Stimulated activated CD8-positive, alpha-beta memory T cell treated with anti-CD3 and anti-CD28 coated beads, Interleukin-2, amount 100 ng/mL, for 1 hour (primary cell): ENCODE measurements at regions not wholly inside any gene's neighbourhood (a gene's known extent, or its start where the extent isn't known, plus 50 kb on each side); places are given as distances from the start of the nearest gene placed in this dataset.

Source experiments
- DNase-seq, 2 donors: peaks; one replicate each; pipeline ENCODE4 v3.0.0-alpha.2; 2020; ENCODE audit warnings: low read depth in 2 of 2

- DNase-seq: no peak
Observed at GRCh38 chr5:173741729-173742431, 125.4 kb upstream of the BOD1 start.

DNA sequence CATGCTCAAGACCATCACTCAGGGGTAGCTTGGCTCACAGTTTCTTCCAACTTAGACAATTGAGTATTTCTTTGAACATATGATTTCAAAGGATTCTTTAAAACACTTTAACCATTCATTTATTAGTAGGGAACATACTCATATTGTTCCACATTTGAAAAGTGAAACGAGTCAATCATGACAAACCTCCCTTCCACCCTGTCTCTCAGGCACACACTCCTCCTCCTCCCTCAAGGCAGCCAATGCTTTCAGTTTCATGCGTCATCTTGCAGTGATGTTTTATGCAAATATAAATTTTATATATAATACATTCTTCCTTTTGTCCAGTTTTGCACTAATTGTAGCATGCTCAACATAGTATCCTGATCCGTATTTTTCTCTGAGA is 126.0 kb upstream of the BOD1 start:
- no peak for DNase-seq

GRCh38 chr5:173743641-173744343 is 127.3 kb upstream of the BOD1 start:
- DNase-seq: no peak

- no peak for DNase-seq
Observed at GRCh38 chr5:173744551-173744950, 128.1 kb upstream of the BOD1 start.

GRCh38 chr5:173745123-173745522 is 128.7 kb upstream of the BOD1 start:
- no peak for DNase-seq

- DNase-seq: no peak
Observed at GRCh38 chr5:173745557-173745956, 129.1 kb upstream of the BOD1 start.

- DNase-seq: no peak
Observed at GRCh38 chr5:173746047-173746646, 129.7 kb upstream of the BOD1 start.

DNA sequence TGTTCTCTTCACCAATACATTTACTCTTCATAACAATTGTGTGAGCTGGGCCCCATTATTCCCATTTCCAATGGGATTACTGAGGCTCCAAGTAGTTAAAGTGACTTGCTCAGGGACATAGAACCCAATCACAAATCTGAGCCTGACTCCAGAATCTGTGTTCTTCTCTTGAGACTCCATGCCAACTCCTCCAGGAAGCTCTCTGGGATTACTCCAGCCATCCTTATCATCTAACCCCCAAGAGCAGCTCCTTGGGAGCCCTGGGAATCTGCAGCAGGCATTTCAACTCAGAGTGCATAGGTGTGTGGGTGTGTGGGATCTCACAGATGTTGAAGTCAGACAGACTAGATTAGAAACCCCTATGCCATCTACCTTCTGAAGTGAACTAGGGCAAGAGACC is 131.4 kb upstream of the BOD1 start:
- no peak for DNase-seq

DNA sequence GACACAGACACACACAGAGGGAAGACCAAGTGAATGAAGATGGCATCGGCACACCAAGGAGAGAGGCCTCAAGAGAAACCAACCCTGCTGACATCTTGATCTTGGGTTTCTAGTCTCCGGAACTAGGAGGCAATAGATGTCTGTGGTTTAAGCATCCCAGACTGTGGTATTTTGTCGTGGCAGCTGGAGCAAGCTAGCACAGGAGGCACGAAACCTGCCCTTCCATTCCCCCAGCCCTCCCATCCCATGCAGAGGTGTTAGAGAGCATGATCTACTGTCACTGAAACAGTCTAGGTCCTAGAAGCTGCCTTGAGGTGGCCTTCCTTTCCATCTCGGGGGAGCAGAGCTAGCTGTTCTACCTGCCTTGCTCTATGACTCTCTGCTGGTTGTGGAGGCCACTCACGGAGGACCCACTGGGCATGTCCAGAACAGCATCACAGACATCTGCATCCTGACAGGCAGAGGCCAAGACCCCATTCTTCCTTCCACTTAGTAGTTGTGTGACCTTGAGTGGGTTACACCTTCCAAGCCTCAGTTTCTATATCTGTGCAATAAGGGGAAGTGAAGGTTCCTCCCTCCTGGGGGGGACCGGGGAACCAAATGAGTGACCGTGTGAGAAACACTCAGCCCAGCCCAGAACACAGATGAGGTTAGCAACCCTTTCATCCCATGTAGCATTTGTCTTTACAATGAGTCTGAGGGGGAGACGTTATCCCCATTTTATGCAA is 134.3 kb upstream of the BOD1 start:
- no peak for DNase-seq

DNA sequence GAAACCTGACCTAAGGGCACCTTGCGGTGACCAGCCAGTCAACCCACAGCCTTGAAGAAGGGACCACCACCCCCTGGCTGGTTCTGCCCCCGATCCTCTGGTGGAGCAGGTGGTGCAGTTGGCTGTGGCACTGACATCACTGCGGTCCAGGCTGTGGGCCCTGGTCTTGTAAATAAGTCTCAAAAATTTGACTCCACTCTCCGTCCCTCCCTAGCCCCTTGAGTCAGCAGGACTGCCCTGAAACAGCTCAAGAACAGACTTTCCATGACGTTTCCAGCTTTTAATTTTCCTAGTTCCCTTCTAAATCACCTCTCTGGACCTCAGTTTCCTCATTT is 134.8 kb upstream of the BOD1 start:
- no peak for DNase-seq

DNA sequence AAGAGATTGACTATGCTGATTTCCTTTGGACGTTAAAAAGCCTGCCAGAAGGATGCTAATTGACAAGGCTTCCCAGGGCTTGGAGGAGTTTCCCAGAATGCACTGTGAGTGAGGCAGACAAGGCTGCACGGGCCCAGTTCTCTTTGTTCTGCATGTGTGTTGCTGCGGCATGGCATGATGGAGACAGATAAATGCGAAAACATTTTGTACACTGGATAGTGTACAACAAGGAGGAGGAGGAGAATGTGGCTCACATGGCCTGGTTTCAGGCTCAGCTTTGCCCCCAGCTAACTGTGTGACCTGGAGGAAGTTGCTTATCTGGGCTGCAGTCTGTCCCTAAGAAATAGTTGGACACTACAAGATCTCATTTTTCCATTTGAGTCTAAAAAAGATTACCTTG is 135.5 kb upstream of the CPEB4 start:
- DNase-seq: no peak

GRCh38 chr5:173753307-173754168 is 134.6 kb upstream of the CPEB4 start:
- no peak for DNase-seq

GRCh38 chr5:173755319-173755718 is 132.8 kb upstream of the CPEB4 start:
- DNase-seq: no peak

DNA sequence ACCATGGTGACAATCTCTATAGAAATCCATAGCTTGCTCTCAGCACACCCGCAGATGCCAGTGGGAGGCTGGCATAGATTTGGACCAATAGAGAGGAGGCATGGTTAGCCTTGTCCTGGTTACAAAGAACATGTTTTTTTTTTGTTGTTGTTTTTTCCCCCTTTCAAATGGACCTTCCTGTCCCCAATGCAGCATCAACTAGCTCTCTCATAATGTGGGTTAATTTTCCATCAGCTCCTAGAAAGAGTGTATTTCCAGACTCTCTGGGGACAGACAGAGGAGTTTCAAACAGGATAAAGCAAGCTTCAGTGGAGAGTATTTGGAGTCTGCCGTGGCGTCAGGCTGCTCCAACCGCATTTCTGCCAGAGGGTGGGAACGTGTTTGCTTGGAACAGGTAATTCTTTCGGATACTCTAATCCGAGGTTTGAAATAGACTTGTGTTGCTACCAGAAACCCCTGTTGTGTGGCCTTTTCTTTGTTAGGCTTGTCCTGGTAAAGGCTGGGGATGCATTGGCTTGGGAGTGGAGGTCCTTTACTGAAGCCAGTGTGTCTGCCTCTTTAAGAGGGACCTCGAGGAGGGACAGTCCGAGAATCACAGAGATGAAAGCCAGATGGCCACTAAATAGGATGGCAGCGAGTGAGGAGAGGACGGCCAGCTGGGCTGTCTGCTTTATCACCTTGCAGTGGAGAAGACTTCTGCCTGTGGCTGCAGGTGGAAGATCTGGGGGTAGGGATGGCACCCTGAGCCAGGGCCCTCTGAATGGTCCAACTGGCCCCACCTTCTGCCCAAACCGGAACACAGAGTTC is 130.5 kb upstream of the CPEB4 start:
- DNase-seq: no peak

DNA sequence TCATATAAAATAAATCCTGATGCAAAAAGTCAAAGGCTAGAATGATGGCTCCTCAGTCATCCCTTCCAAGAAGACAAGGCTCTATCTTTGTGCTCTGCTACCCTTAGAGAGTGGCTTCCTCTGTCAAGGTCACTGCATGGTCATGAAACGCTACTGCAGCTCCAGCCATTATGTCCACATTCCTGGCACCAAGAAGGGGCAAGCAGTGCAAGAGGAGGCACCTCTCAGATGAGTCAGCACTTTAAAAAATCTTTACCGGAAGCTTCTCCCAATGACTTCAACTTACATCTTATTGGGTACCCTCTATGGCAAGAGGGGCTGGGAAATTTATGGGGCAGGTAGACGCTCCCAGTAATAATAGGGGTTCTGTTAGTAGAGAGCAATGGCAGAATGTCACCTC is 129.5 kb upstream of the CPEB4 start:
- no peak for DNase-seq

DNA sequence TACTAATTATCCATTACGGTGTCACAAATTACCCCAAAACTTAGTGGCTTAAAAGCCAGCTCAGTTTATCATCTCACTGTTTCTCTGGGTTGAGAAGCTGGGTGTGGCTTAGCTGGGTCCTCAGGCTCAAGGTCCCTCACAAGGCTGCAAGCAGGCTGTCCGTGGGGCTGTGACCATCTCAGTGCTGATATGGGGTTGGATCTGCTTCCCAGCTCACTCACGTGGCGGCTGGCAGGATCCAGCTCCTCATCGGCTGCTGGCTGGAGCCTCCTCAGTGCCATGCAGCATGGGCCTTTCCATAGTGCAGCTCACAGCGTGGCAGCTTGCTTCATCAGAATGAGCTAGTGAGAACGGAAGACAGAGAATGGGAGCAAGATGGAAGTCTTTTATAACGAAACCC is 128.5 kb upstream of the CPEB4 start:
- DNase-seq: no peak

- no peak for DNase-seq
Observed at GRCh38 chr5:173760461-173761177, 127.5 kb upstream of the CPEB4 start.

DNA sequence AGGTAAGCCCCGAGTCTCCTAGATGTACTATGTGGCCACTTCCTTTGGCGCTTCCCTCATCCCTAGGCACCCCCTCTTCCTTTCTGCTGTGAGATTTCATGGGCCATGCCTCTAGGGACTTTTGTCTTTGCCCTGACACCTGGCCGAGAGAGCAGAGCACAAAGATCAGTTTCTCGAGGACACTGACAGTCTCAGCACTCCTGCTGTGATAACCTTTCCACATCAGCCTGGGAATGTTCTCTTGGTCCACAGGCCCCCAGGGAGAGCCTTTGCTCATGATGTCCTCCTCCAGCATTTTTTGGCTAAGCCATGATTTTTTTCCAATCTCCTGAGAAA is 127.0 kb upstream of the CPEB4 start:
- DNase-seq: no peak

- DNase-seq: no peak
Observed at GRCh38 chr5:173762045-173762444, 126.1 kb upstream of the CPEB4 start.

- no peak for DNase-seq
Observed at GRCh38 chr5:173762930-173763329, 125.2 kb upstream of the CPEB4 start.
